ENCODE measurements at regions not wholly inside any gene's neighbourhood (a gene's known extent, or its start where the extent isn't known, plus 50 kb on each side); places are given as distances from the start of the nearest gene placed in this dataset.

GRCh38 chr9:90268613-90269012 lies 374.0 kb downstream of the DIRAS2 start:
- ATAC-seq (ENCODE audit: insufficient read depth, low FRiP score) (no peak), DNase-seq (no peak)
- Histone ChIP-seq H3K27me3 (ENCODE audit: control insufficient read depth in 3 of 3, insufficient read depth in 3 of 3, low read length in 2 of 3) (no peaks in the 10 kb centered on the region), H3K36me3 (ENCODE audit: control insufficient read depth in 4 of 4, insufficient read depth in 4 of 4, low read length in 4 of 4) (no peaks in the 10 kb centered on the region), H3K4me3 (no peak overlapping the region), H3K4me1 (ENCODE audit: control insufficient read depth in 5 of 5, insufficient read depth in 5 of 5, low read length in 5 of 5) (no peaks in the 10 kb centered on the region), H3K9me3 (ENCODE audit: control insufficient read depth in 4 of 4, insufficient read depth in 3 of 4, low read length in 3 of 4) (no peaks in the 10 kb centered on the region), H3K27ac (ENCODE audit: low read depth in 1 of 2, low read length in 1 of 2) (no peak overlapping the region), H3K9ac (ENCODE audit: insufficient read depth in 1 of 2, low read length in 2 of 2) (no peak overlapping the region)
- 70 to 90% methylated on average over 5 of the region's 5 CpGs for WGBS, 2 donors
- no peak for TF ChIP-seq CTCF (IDR thresholded peaks at IDR 0.05; ENCODE audit: control extremely low read depth, extremely low read depth)

GRCh38 chr9:90271707-90272106 lies 370.9 kb downstream of the DIRAS2 start:
- DNase-seq, result no peak
- Histone ChIP-seq H3K9me3 (ENCODE audit: control insufficient read depth in 4 of 4, insufficient read depth in 3 of 4, low read length in 3 of 4) (no peaks in the 10 kb centered on the region), H3K4me1 (ENCODE audit: control insufficient read depth in 5 of 5, insufficient read depth in 5 of 5, low read length in 5 of 5) (no peaks in the 10 kb centered on the region), H3K4me3 (no peak overlapping the region), H3K36me3 (ENCODE audit: control insufficient read depth in 4 of 4, insufficient read depth in 4 of 4, low read length in 4 of 4) (no peaks in the 10 kb centered on the region), H3K27ac (ENCODE audit: low read depth in 1 of 2, low read length in 1 of 2) (no peak overlapping the region), H3K9ac (ENCODE audit: insufficient read depth in 1 of 2, low read length in 2 of 2) (no peak overlapping the region), H3K27me3 (ENCODE audit: control insufficient read depth in 3 of 3, insufficient read depth in 3 of 3, low read length in 2 of 3) (no peaks in the 10 kb centered on the region)
- TF ChIP-seq CTCF (IDR thresholded peaks at IDR 0.05; ENCODE audit: control extremely low read depth, extremely low read depth), result no peak
- no peak for ATAC-seq (ENCODE audit: insufficient read depth, low FRiP score)
- 60 to 67% methylated on average over 5 of the region's 5 CpGs for WGBS, 2 donors

GRCh38 chr9:90274725-90275124 lies 367.9 kb downstream of the DIRAS2 start:
- no peaks in the 10 kb centered on the region for H3K27me3 ChIP-seq (ENCODE audit: control insufficient read depth in 3 of 3, insufficient read depth in 3 of 3, low read length in 2 of 3)
- no peak for ATAC-seq (ENCODE audit: insufficient read depth, low FRiP score)
- no peak overlapping the region for H3K9ac ChIP-seq (ENCODE audit: insufficient read depth in 1 of 2, low read length in 2 of 2)
- 77 to 84% methylated on average over 4 of the region's 4 CpGs for WGBS, 2 donors
- no peak overlapping the region for H3K4me3 ChIP-seq
- H3K9me3 ChIP-seq (ENCODE audit: control insufficient read depth in 4 of 4, insufficient read depth in 3 of 4, low read length in 3 of 4), result no peaks in the 10 kb centered on the region
- no peaks in the 10 kb centered on the region for H3K36me3 ChIP-seq (ENCODE audit: control insufficient read depth in 4 of 4, insufficient read depth in 4 of 4, low read length in 4 of 4)
- no peak for TF ChIP-seq CTCF (IDR thresholded peaks at IDR 0.05; ENCODE audit: control extremely low read depth, extremely low read depth)
- no peak for DNase-seq
- no peak overlapping the region for H3K27ac ChIP-seq (ENCODE audit: low read depth in 1 of 2, low read length in 1 of 2)
- no peaks in the 10 kb centered on the region for H3K4me1 ChIP-seq (ENCODE audit: control insufficient read depth in 5 of 5, insufficient read depth in 5 of 5, low read length in 5 of 5)

- TF ChIP-seq CTCF (IDR thresholded peaks at IDR 0.05; ENCODE audit: control extremely low read depth, extremely low read depth), result no peak
- H3K27ac ChIP-seq (ENCODE audit: low read depth in 1 of 2, low read length in 1 of 2), result no peak overlapping the region
- H3K27me3 ChIP-seq (ENCODE audit: control insufficient read depth in 3 of 3, insufficient read depth in 3 of 3, low read length in 2 of 3), result no peaks in the 10 kb centered on the region
- peaks cover 0 to 4% (median 0%) of the 10 kb centered on the region in 4 donors for H3K9me3 ChIP-seq (ENCODE audit: control insufficient read depth in 4 of 4, insufficient read depth in 3 of 4, low read length in 3 of 4)
- H3K36me3 ChIP-seq (ENCODE audit: control insufficient read depth in 4 of 4, insufficient read depth in 4 of 4, low read length in 4 of 4), result no peaks in the 10 kb centered on the region
- WGBS, 2 donors, result 92 to 93% methylated on average over 2 of the region's 2 CpGs
- no peaks in the 10 kb centered on the region for H3K4me1 ChIP-seq (ENCODE audit: control insufficient read depth in 5 of 5, insufficient read depth in 5 of 5, low read length in 5 of 5)
- no peak for ATAC-seq (ENCODE audit: insufficient read depth, low FRiP score)
- H3K4me3 ChIP-seq, result no peak overlapping the region
- no peak for DNase-seq
- H3K9ac ChIP-seq (ENCODE audit: insufficient read depth in 1 of 2, low read length in 2 of 2), result no peak overlapping the region
Observed at GRCh38 chr9:90285946-90286345, 356.7 kb downstream of the DIRAS2 start.
